ENCODE measurements at regions not wholly inside any gene's neighbourhood (a gene's known extent, or its start where the extent isn't known, plus 50 kb on each side); places are given as distances from the start of the nearest gene placed in this dataset.

DNA sequence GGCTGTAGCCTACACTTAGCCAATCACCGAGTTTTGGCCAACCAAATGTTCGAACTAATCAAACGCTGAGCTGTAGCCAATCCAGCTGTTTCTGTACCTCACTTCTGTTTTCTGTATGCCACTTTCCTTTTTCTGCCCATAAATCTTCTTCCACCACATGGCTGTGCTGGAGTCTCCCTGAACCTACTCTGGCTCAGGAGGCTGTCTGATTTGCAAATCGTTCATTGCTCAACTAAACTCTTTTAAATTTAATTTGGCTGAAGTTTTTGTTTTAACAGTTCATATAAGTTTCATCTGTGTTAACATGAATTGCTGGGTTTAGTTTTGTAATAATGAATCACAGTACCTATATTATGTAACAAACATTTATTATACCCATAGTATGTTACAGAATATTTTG lies 160.7 kb upstream of the PCDH7 start:
- Histone ChIP-seq H2BK15ac (ENCODE audit: low read length) (no peak overlapping the region), H3K18ac (ENCODE audit: extremely low read depth, low read length) (no peak overlapping the region), H3K27ac (ENCODE audit: low read depth, low read length) (no peak overlapping the region), H3K79me1 (ENCODE audit: low read depth, low read length) (no peaks in the 10 kb centered on the region), H3K23ac (ENCODE audit: insufficient read length) (no peak overlapping the region), H3K9ac (replicated peaks in 1 of 4; ENCODE audit: extremely low read depth in 1 of 4, low read depth in 3 of 4, low read length in 3 of 4) (no peak overlapping the region), H3K4me2 (ENCODE audit: insufficient read depth in 1 of 2, low read depth in 2 of 2, low read length in 2 of 2) (no peak overlapping the region), H3K4me3 (ENCODE audit: extremely low read depth in 1 of 4, insufficient read depth in 2 of 4, low read depth in 3 of 4, low read length in 4 of 4) (no peak overlapping the region), H3K4me1 (replicated peaks in 1 of 4; ENCODE audit: control insufficient read depth in 3 of 4, insufficient read depth in 4 of 4, low read length in 3 of 4) (no peaks in the 10 kb centered on the region), H2BK12ac (ENCODE audit: low read depth, low read length) (no peak overlapping the region), H4K5ac (ENCODE audit: insufficient read length, low read depth, low read length) (no peak overlapping the region), H3K56ac (replicated peaks; ENCODE audit: insufficient read length, low read depth, low read length) (no peak overlapping the region), H4K91ac (replicated peaks; ENCODE audit: insufficient read length, low read length) (no peak overlapping the region), H2BK120ac (replicated peaks; ENCODE audit: low read depth, low read length) (no peak overlapping the region), H3K79me2 (ENCODE audit: control insufficient read depth in 1 of 2, insufficient read depth in 2 of 2, low read length in 2 of 2) (no peaks in the 10 kb centered on the region), H4K8ac (ENCODE audit: extremely low read depth, insufficient read depth, low read length) (no peak overlapping the region), H3K27me3 (replicated peaks in 1 of 4; ENCODE audit: control insufficient read depth in 3 of 4, extremely low read depth in 1 of 4, insufficient read depth in 3 of 4, low read length in 3 of 4) (no peaks in the 10 kb centered on the region), H2AFZ (ENCODE audit: low read length) (no peak overlapping the region), H2BK5ac (ENCODE audit: low read depth, low read length) (no peak overlapping the region), H3K36me3 (ENCODE audit: control insufficient read depth in 2 of 4, insufficient read depth in 4 of 4, low read length in 3 of 4) (no peaks in the 10 kb centered on the region), H4K20me1 (replicated peaks in 1 of 2; ENCODE audit: control insufficient read depth in 1 of 2, insufficient read depth in 2 of 2, low read length in 2 of 2) (no peaks in the 10 kb centered on the region), H3K23me2 (ENCODE audit: low read depth, low read length) (no peaks in the 10 kb centered on the region), H2AK5ac (ENCODE audit: low read depth, low read length) (no peak overlapping the region), H3K4ac (replicated peaks; ENCODE audit: insufficient read length, low read depth, low read length) (no peak overlapping the region), H3K9me3 (ENCODE audit: insufficient read depth in 2 of 2, low read depth in 1 of 2, low read length in 1 of 2) (no peaks in the 10 kb centered on the region), H3K14ac (ENCODE audit: insufficient read length) (no peak overlapping the region), H2BK20ac (ENCODE audit: low read length) (no peak overlapping the region)
- DNase-seq (ENCODE audit: low read depth in 1 of 2, low spot score in 2 of 2) (no peak), FAIRE-seq (no peak)
- no peak for TF ChIP-seq GTF2F1 (IDR thresholded peaks at IDR 0.05; ENCODE audit: borderline replicate concordance, low read depth, low read length)
- no peak for TF ChIP-seq KDM4A (IDR thresholded peaks at IDR 0.05; ENCODE audit: low read depth, low read length, severe bottlenecking)
- no peak for TF ChIP-seq SP1 (IDR thresholded peaks at IDR 0.05; ENCODE audit: low read depth, low read length)
- TF ChIP-seq BACH1 (IDR thresholded peaks at IDR 0.05; ENCODE audit: low read length) = no peak
- TF ChIP-seq MAFK (IDR thresholded peaks at IDR 0.05; ENCODE audit: low read depth, low read length) = no peak
- TF ChIP-seq, protein P1, sequence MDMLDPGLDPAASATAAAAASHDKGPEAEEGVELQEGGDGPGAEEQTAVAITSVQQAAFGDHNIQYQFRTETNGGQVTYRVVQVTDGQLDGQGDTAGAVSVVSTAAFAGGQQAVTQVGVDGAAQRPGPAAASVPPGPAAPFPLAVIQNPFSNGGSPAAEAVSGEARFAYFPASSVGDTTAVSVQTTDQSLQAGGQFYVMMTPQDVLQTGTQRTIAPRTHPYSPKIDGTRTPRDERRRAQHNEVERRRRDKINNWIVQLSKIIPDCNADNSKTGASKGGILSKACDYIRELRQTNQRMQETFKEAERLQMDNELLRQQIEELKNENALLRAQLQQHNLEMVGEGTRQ (IDR thresholded peaks at IDR 0.05; ENCODE audit: low read length) = no peak
- TF ChIP-seq TAF1 (IDR thresholded peaks at IDR 0.05; ENCODE audit: low read depth, low read length) = no peak
- TF ChIP-seq PHF8 (conservative IDR thresholded peaks at IDR 0.05; ENCODE audit: low read depth, low read length) = no peak
- TF ChIP-seq SAP30 (IDR thresholded peaks at IDR 0.05; ENCODE audit: insufficient read depth, insufficient replicate concordance, low read length) = no peak
- no peak for TF ChIP-seq CBX8 (IDR thresholded peaks at IDR 0.05; ENCODE audit: borderline replicate concordance, low read depth, low read length)
- TF ChIP-seq RAD21 (IDR thresholded peaks at IDR 0.05 in 1 of 2, conservative IDR thresholded peaks at IDR 0.05 in 1 of 2; ENCODE audit: low read depth in 2 of 2, low read length in 2 of 2) = no peak
- TF ChIP-seq SIRT6 (IDR thresholded peaks at IDR 0.05; ENCODE audit: low read length) = no peak
- TF ChIP-seq RNF2 (IDR thresholded peaks at IDR 0.05; ENCODE audit: borderline replicate concordance, low read depth, low read length, missing control alignments, poor library complexity, severe bottlenecking) = no peak
- TF ChIP-seq RBBP5 (IDR thresholded peaks at IDR 0.05; ENCODE audit: borderline replicate concordance, low read depth, low read length) = no peak
- CTCF ChIA-PET (ENCODE audit: partially characterized antibody) = no interaction called here
- 90% methylated on average over 4 of the region's 4 CpGs; no CpG with 5 or more reads in 1 of the 2 experiments for WGBS, 2 experiments (ENCODE audit: extremely low coverage in 1 of 2, insufficient coverage in 1 of 2, insufficient read length in 1 of 2, insufficient replicate concordance in 2 of 2, low coverage in 1 of 2, low lambda C conversion rate in 2 of 2, missing lambda C conversion rate in 1 of 2)
- POLR2A ChIA-PET (ENCODE audit: partially characterized antibody) = no interaction called here
